CD4-positive, alpha-beta T cell treated with Interleukin-2 at 100 ng/mL for 4 hours (primary cell): ENCODE measurements at regions not wholly inside any gene's neighbourhood (a gene's known extent, or its start where the extent isn't known, plus 50 kb on each side); places are given as distances from the start of the nearest gene placed in this dataset.
"Not testable (repeated sequence)": the region's sequence is repeated elsewhere in the genome, so short reads cannot be mapped to it uniquely, and the experiment has no call there.

Experiments
- DNase-seq: peaks from one replicate; pipeline ENCODE4 v3.0.0-alpha.2; 2020; ENCODE audit warnings: low spot score

- DNase-seq: no peak
These were observed 68.1 kb upstream of the FGF3 start for GRCh38 chr11:69887330-69887729.

GRCh38 chr11:69887841-69888427 is 68.7 kb upstream of the FGF3 start:
- DNase-seq: no peak

- DNase-seq: peak; percentile 64
These were observed 69.4 kb upstream of the FGF3 start for GRCh38 chr11:69888483-69889181.

DNA sequence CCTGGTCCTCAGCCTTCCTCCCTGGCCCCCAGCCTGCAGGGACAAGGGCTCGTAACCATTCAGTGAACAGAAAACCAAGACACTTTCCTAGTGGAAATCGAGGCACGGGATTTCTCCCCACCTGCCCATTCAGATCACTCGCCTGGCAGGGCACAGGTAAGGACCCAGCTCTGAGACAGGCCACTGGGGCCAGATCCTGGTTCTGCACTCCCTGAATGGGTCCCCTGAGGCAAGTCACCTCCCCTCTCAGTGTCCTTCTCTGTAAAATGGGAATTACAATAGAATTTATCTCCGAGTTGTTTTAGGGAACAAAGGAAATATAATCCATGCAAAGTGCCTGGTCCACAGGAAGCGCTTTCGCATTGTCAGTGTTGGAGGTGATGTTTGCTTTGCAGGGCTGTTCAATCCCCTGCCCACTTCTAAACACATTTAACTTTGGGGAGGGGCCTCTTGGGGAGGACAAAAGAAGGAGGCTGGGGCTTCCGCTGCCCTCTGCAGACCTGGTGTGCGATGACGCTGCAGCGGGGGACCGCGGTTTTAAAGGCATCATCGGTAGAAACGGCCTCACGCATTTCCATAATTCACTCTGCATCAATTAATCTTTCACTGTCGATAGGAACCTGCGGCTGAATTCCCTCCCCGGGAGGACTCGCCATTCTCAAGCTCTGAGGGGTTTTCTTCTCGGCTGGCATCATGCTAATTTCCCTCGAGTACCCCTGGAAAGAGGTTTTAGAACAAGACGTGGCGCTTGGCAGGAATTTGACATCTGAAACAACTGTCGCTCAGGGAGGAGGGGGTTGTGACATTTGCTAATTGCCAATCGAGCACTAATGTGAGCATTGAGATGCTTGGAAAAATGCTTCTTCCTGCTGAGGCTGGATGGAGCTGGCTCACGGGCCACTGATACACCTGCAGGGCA is 70.4 kb upstream of the FGF3 start:
- no peak for DNase-seq

- DNase-seq: no peak
These were observed 71.3 kb upstream of the FGF3 start for GRCh38 chr11:69890476-69890875.

DNA sequence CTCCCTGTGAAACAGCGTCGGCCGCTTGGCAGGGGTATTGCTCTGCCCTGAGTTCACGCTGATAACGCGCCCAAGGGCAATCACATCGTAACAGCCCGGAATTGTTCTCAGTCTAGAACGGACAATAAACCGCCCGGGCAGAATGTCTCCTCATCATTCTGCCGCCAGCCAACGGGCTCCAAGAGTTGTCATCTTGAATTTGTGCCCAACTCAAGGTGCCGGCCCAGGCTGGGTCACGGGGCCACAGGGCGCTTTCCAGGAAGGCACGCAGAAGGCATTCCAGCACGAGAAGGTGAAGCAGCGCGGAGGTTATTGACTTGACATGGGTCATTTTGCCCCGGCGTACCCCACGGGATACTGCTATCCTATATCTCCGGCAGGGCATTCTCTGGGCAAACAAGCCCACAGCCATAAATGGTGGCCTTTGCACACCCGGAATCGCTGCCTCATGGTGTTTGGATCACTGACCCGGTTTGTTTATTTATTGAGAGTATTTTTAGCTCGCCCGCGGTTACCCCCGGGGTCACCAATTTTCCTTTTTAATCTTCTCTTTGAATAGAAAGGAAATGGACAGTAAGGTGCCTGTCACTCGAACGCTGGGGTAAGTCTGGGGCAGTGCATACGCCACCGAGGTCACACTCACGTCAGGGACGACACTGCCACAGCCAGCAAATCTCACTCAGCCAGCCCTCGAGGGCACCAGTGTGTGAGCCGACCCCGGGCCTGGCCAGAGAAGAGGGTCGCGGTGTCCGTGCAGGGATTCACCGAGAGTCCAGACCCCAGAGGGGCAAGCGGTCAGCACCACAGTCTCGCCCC is 72.4 kb upstream of the FGF3 start:
- DNase-seq: no peak

GRCh38 chr11:69892237-69892985 is 73.2 kb upstream of the FGF3 start:
- no peak for DNase-seq

DNA sequence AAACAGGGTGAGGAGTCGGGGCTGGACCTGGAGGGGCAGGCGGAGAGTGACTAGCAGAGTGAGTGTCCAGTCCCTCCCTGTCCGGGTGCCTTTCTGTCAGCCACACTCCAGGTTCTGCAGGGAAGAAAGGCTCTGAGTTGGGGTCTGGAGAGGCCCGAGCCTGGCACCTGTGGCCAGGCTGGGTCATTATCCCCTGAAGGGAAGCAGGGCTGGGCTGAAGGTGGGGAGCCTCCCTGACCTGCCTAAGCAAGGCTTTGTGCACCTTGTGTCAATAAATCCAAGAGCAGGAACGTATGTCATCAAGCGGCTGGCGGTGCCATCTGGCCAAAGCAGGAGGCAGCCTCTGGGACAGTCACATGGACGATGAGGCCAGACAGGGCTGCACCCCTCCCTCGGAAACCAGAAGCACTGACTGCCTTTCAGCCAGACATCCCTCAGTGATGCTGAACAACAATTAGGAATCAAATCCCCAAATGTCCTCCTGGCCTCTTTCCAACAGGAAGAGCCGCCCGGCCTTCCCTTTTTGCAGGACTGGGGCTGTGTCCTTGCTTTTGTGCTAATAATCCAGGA is 73.9 kb upstream of the FGF3 start:
- DNase-seq: no peak

- DNase-seq: no peak
These were observed 74.4 kb upstream of the FGF3 start for GRCh38 chr11:69893631-69894030.

DNA sequence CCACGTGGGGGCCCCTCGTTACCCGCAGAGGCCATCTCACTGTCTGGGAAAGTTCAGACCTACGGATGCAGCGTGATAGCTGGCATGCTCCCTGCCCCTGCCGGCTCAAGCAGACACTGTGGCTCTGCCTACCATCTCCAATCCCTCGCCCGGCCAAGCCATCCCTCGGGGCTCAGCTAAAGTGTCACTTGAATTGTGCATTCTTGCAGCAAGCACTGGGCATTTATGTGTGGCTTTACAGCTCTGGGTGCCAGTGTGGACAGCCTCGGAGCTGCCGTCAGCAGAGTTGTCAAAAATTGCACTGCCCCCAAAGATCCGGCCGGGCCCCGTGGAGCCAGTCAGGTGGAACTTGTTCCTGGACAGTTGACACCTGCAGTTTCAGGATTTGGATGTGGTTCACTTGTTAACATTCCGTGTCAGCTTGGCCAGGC is 75.0 kb upstream of the FGF3 start:
- no peak for DNase-seq

- DNase-seq: no peak
These were observed 75.4 kb upstream of the FGF3 start for GRCh38 chr11:69894648-69895047.

DNA sequence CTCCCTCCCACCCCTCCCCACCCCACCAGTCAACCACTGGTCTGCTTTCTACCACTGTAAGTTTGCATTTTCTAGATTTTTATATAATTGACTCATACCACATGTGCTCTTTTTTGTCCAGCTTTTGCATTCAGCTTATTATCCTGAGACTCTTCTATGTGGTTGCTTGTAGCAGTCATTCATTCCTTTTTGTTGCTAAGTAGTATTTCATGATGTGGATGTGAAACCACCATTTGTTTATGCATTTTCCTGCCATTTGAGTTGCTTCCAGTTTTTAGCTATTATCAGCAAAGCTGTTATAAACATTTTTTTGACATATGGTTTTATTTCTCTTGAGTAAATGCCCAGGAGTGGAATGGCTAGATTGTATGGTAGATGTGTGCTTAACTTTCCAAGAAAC is 77.0 kb upstream of the FGF3 start:
- no peak for DNase-seq

DNA sequence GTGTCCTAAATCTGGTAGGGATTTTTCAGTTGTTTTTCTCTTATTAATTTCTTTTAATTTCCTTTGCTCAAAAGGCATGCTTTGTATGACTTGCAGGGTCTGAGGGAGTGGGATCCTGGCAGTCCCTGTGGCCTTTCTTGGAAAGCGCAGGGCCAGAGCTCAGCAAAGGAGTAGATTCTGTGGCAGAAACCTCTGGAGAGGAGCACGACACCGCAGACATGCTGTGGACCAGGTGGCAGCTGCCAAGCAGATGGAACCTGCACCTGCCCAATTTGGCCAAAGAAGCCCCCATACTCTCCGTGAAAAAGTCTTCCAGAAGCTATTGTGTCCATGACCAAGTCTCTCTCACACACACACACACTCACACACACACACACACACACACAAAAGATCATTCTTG is 78.9 kb upstream of the FGF3 start:
- DNase-seq: no peak

GRCh38 chr11:69899957-69900821 is 81.0 kb upstream of the FGF3 start:
- no peak for DNase-seq

DNA sequence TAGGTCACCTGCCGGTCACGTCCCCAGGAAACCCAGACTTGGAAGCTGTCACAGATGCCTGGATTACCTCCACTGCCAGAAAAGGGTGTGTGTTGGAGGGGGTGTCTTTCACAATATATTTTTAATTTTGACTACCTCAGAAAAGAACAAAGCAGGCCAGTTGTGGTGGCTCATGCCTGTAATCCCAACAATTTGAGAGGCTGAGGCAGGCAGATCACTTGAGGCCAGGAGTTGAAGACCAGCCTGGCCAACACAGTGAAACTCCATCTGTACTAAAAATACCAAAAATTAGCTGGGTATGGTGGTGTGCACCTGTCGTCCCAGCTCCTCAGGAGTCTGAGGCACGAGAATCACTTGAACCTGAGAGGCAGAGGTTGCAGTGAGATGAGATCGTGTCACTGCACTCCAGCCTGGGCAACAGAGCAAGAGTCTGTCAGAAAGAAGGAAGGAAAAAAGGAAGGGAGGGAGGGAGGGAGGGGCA is 81.6 kb upstream of the FGF3 start:
- DNase-seq: not testable (repeated sequence)

DNA sequence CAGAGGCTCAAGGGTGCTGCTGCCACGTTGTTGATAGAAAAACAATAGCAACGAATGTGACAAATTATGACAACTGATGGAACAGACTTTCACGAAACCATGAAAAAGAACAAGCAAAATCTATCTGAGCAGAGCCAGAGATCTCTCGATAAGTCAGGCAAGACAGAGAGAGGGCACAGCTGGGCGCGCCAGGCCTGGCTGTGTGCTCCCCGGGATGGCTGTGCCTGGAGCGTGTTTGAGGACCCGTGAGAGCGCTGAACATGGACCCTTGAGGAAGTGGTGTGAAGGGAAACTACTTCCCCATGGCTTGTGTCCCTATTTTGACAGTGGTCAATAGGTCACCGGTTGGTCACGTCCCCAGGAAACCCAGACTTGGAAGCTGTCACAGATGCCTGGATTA is 83.1 kb upstream of the FGF3 start:
- no peak for DNase-seq

DNA sequence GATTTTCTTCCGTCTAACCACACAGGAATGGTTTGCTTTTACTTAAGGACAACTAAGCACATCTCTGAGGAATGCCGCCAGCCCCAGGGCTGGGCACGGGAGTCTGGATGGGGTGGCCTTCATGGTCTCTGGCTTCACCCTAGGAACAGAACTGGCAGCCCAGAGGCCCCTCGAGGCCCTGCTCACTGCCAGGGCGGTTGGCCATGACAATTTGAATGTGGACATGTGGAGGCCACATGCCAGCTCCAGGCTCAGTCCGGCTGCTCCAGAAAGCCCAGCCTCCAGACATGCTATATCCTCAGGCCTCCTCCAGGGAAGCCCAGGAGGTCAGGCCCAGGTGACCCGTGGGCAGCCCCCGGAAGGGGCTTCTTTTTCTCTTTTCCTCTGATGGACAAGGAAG is 84.0 kb upstream of the FGF3 start:
- DNase-seq: no peak

DNA sequence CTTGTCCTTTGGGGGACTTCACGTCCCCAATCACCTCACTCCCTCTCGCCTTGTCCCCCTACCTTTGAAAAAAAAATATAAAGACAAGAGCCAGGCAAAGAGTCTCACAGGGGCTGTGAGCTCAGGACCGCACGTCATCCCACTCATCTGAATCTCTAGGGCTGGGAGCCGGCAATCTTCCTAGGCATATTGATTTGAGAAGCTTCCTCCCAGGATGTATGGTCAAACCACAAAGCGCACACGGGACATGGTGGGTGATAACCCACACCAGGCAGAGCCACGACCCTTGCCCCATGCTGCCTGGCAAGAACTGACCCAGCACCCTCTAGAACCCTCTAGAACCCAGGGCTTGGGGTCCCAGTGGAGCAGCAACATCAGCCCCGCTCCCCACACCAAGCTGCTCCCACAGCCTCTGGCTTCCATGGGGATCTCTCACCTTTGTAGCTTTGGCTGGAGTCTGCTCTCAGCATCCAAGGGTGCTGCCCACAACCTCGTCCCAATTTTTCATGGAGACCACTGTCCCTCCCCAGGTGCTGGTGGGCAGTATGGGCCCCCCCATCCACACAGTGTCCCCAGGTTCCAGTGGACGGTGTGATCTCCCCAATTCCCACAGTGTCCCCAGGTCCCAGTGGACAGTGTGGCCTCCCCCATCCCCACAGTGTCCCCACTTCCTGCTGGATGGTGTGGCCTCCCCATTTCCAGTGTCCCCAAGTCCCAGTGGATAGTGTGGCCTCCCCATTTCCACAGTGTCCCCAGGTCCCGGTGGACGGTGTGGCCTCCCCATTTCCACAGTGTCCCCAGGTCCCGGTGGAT is 85.2 kb upstream of the FGF3 start:
- no peak for DNase-seq

GRCh38 chr11:69904974-69905535 is 85.8 kb upstream of the FGF3 start:
- no peak for DNase-seq
